AG10803 (cell line): ENCODE measurements at regions not wholly inside any gene's neighbourhood (a gene's known extent, or its start where the extent isn't known, plus 50 kb on each side); places are given as distances from the start of the nearest gene placed in this dataset.

Experiments
- DNase-seq: peaks from one replicate; pipeline ENCODE4 v3.0.0; 2010; ENCODE audit warnings: low read depth
- H3K4me3 ChIP-seq: 2 replicates; pipeline ENCODE4 v1.5.1; 2011; ENCODE audit warnings: mild to moderate bottlenecking, low read length, control low read depth
- CTCF ChIP-seq: conservative IDR thresholded peaks from 2 replicates; pipeline ENCODE4 v1.5.1; 2011; ENCODE audit warnings: mild to moderate bottlenecking, low read length, control low read depth, inconsistent platforms

- peak; percentile 82 for DNase-seq
- no peak for TF ChIP-seq CTCF
- no peak overlapping the region for H3K4me3 ChIP-seq
These were observed 156.8 kb downstream of the MACROH2A1 start for GRCh38 chr5:135242021-135242865.

- DNase-seq, result no peak
- TF ChIP-seq CTCF, result no peak
- no peak overlapping the region for H3K4me3 ChIP-seq
These were observed 157.5 kb downstream of the MACROH2A1 start for GRCh38 chr5:135241536-135241935.

- no peak overlapping the region for H3K4me3 ChIP-seq
- no peak for DNase-seq
- TF ChIP-seq CTCF, result no peak
These were observed 158.2 kb downstream of the MACROH2A1 start for GRCh38 chr5:135240781-135241360.

- TF ChIP-seq CTCF, result no peak
- H3K4me3 ChIP-seq, result no peak overlapping the region
- DNase-seq, result no peak
These were observed 158.8 kb downstream of the MACROH2A1 start for GRCh38 chr5:135240283-135240633.

GRCh38 chr5:135239453-135240282, 159.4 kb downstream of the MACROH2A1 start:
- H3K4me3 ChIP-seq, result no peak overlapping the region
- DNase-seq, result peak; percentile 43
- no peak for TF ChIP-seq CTCF

GRCh38 chr5:135238622-135239452, 160.2 kb downstream of the MACROH2A1 start:
- TF ChIP-seq CTCF, result no peak
- no peak overlapping the region for H3K4me3 ChIP-seq
- DNase-seq, result no peak
